Fibroblast of lung (primary cell): ENCODE measurements at regions not wholly inside any gene's neighbourhood (a gene's known extent, or its start where the extent isn't known, plus 50 kb on each side); places are given as distances from the start of the nearest gene placed in this dataset.

Source experiments
- CTCF ChIP-seq, 2 donors: IDR thresholded peaks in 1 of 2; conservative IDR thresholded peaks in 1 of 2; 1 replicate in 1 of 2; 2 replicates in 1 of 2; pipeline ENCODE4 v1.5.1; 2011 to 2012; ENCODE audit warnings: low read length in 2 of 2, control low read depth in 1 of 2, inconsistent platforms in 1 of 2, low read depth in 1 of 2, mild to moderate bottlenecking in 1 of 2
- EZH2 ChIP-seq: IDR thresholded peaks from 2 replicates; pipeline ENCODE4 v1.5.1; 2012; ENCODE audit warnings: low read length, control low read depth, mild to moderate bottlenecking; ENCODE audit errors: missing control alignments

GRCh38 chrX:52265713-52266112 lies 81.0 kb downstream of the MAGED4 start:
- TF ChIP-seq EZH2, result no peak
- TF ChIP-seq CTCF (conservative IDR thresholded peaks at IDR 0.05 in 1 of 2, IDR thresholded peaks at IDR 0.05 in 1 of 2; ENCODE audit: low read depth in 1 of 2, low read length in 2 of 2), result no peak
